ENCODE measurements at regions not wholly inside any gene's neighbourhood (a gene's known extent, or its start where the extent isn't known, plus 50 kb on each side); places are given as distances from the start of the nearest gene placed in this dataset.

GRCh38 chr2:145777914-145778313 is 1258.0 kb upstream of the ZEB2 start:
- WGBS, 2 donors = 94 to 97% methylated on average over 3 of the region's 3 CpGs
- intact Hi-C loops (cut with DNase I) = no loop called here
- Histone ChIP-seq H3K27me3 (ENCODE audit: control insufficient read depth in 1 of 2, insufficient read depth in 2 of 2, low read length in 1 of 2) (no peaks in the 10 kb centered on the region), H3K4me1 (ENCODE audit: control insufficient read depth in 1 of 2, insufficient read depth in 2 of 2, low read length in 2 of 2) (no peaks in the 10 kb centered on the region), H3K9me3 (ENCODE audit: control insufficient read depth, low read length) (no peaks in the 10 kb centered on the region), H3K4me3 (ENCODE audit: low read length in 2 of 2) (no peak overlapping the region), H3K27ac (ENCODE audit: low read depth in 1 of 2, low read length in 2 of 2) (no peak overlapping the region), H3K36me3 (ENCODE audit: control insufficient read depth in 1 of 2, insufficient read depth in 2 of 2, low read length in 1 of 2) (no peaks in the 10 kb centered on the region)
- DNase-seq (no peak), ATAC-seq (ENCODE audit: low FRiP score) (no peak)

- WGBS, 2 donors = 97 to 98% methylated on average over 2 of the region's 2 CpGs
- Histone ChIP-seq H3K4me3 (ENCODE audit: low read length in 2 of 2) (no peak overlapping the region), H3K36me3 (ENCODE audit: control insufficient read depth in 1 of 2, insufficient read depth in 2 of 2, low read length in 1 of 2) (no peaks in the 10 kb centered on the region), H3K27me3 (ENCODE audit: control insufficient read depth in 1 of 2, insufficient read depth in 2 of 2, low read length in 1 of 2) (no peaks in the 10 kb centered on the region), H3K27ac (ENCODE audit: low read depth in 1 of 2, low read length in 2 of 2) (no peak overlapping the region), H3K9me3 (ENCODE audit: control insufficient read depth, low read length) (no peaks in the 10 kb centered on the region), H3K4me1 (ENCODE audit: control insufficient read depth in 1 of 2, insufficient read depth in 2 of 2, low read length in 2 of 2) (no peaks in the 10 kb centered on the region)
- ATAC-seq (ENCODE audit: low FRiP score) = no peak
- DNase-seq = no peak
- intact Hi-C loops (cut with DNase I) = no loop called here
Measured at GRCh38 chr2:145777297-145777696, 1257.4 kb upstream of the ZEB2 start.

- WGBS, 2 donors = 42 to 46% methylated on average over 2 of the region's 2 CpGs
- intact Hi-C loops (cut with DNase I) = no loop called here
Measured at GRCh38 chr2:145775591-145775990, 1255.7 kb upstream of the ZEB2 start.

DNA sequence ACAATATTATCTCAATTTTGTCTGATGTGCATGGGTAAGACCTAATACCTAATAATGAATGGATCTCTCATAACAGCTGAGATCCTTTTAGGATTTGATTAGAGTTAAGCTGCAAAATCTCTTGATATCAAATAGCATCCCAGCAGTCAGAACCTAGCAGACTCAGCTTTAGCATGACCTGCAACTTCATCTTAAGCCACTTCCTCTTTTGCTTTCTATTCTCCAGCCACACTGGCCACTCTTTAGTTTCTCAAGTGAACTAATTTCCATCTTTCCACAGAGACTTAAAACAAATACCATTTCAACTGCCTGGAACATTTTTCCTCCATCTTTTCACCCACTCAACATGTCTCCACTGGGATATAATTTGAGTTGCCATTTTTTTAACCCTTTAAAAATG is 1251.6 kb upstream of the ZEB2 start:
- intact Hi-C loops (cut with DNase I) = no loop called here
- Histone ChIP-seq H3K4me3 (ENCODE audit: low read length in 2 of 2) (no peak overlapping the region), H3K27ac (ENCODE audit: low read depth in 1 of 2, low read length in 2 of 2) (no peak overlapping the region), H3K27me3 (ENCODE audit: control insufficient read depth in 1 of 2, insufficient read depth in 2 of 2, low read length in 1 of 2) (no peaks in the 10 kb centered on the region), H3K9me3 (ENCODE audit: control insufficient read depth, low read length) (no peaks in the 10 kb centered on the region), H3K4me1 (ENCODE audit: control insufficient read depth in 1 of 2, insufficient read depth in 2 of 2, low read length in 2 of 2) (no peaks in the 10 kb centered on the region), H3K36me3 (ENCODE audit: control insufficient read depth in 1 of 2, insufficient read depth in 2 of 2, low read length in 1 of 2) (no peaks in the 10 kb centered on the region)
- DNase-seq = no peak
- no peak for ATAC-seq (ENCODE audit: low FRiP score)

More at GRCh38 chr2:145775591-145775990, 1255.7 kb upstream of the ZEB2 start:
- no peaks in the 10 kb centered on the region for H3K27me3 ChIP-seq (ENCODE audit: control insufficient read depth in 1 of 2, insufficient read depth in 2 of 2, low read length in 1 of 2)
- no peaks in the 10 kb centered on the region for H3K36me3 ChIP-seq (ENCODE audit: control insufficient read depth in 1 of 2, insufficient read depth in 2 of 2, low read length in 1 of 2)
- ATAC-seq (ENCODE audit: low FRiP score) = no peak
- no peaks in the 10 kb centered on the region for H3K4me1 ChIP-seq (ENCODE audit: control insufficient read depth in 1 of 2, insufficient read depth in 2 of 2, low read length in 2 of 2)
- no peak overlapping the region for H3K27ac ChIP-seq (ENCODE audit: low read depth in 1 of 2, low read length in 2 of 2)
- H3K9me3 ChIP-seq (ENCODE audit: control insufficient read depth, low read length) = no peaks in the 10 kb centered on the region
- H3K4me3 ChIP-seq (ENCODE audit: low read length in 2 of 2) = no peak overlapping the region
- no peak for DNase-seq

DNA sequence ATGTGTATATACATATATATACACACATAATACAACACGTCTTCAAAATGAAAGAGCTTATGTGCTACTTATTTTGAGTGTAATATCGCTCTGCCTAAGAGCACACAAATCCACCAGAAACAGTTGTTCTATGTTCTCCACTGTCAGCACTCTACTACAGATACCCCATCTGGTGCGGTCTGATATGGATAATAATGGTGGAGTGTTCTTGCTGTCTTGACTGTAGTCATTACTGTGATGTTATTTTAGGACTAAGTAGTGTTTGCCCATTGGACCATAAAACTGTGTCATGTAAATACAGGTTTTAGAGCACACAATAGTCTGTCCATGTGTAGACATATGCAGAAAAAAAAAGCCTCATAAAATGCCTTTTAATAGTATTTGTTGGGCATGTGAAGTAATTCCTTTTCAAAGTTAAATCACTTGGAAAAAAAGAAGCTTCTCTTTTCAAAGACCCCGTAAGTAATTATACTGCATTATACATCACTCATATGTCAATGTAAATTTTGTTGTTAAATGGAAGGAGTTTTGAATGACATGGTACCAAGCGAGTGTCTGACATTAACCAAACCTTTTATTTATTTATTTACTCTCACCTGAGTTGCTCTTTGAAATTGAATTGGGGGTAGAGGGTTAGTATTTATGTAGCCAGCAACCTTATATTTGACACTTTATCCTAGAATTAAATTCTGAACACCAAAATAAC is 1249.2 kb upstream of the ZEB2 start:
- H3K4me3 ChIP-seq (ENCODE audit: low read length in 2 of 2) = no peak overlapping the region
- intact Hi-C loops (cut with DNase I) = no loop called here
- 79 to 83% methylated on average over 5 of the region's 5 CpGs for WGBS, 2 donors
- no peaks in the 10 kb centered on the region for H3K36me3 ChIP-seq (ENCODE audit: control insufficient read depth in 1 of 2, insufficient read depth in 2 of 2, low read length in 1 of 2)
- H3K9me3 ChIP-seq (ENCODE audit: control insufficient read depth, low read length) = no peaks in the 10 kb centered on the region
- no peak overlapping the region for H3K27ac ChIP-seq (ENCODE audit: low read depth in 1 of 2, low read length in 2 of 2)
- no peaks in the 10 kb centered on the region for H3K4me1 ChIP-seq (ENCODE audit: control insufficient read depth in 1 of 2, insufficient read depth in 2 of 2, low read length in 2 of 2)
- no peaks in the 10 kb centered on the region for H3K27me3 ChIP-seq (ENCODE audit: control insufficient read depth in 1 of 2, insufficient read depth in 2 of 2, low read length in 1 of 2)
- no peak for DNase-seq
- no peak for ATAC-seq (ENCODE audit: low FRiP score)

DNA sequence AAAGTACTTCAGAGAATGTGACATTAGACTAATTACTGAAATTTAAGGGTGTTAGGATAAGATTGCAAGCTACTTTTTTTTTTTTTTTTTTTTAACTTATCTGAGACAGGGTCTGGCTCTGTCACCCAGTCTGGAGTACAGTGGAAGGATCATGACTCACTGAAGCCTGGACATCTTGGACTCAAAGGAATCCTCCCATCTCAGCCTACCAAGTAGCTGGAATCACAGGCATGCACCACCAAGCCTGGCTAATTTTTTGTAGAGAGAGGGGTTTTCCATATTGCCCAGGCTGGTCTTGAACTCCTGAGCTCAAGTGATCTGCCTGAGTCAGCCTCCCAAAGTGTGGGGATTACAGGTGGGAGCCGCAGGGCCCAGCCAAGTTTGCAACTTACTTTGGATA is 1246.0 kb upstream of the ZEB2 start:
- intact Hi-C loops (cut with DNase I) = no loop called here
- ATAC-seq (ENCODE audit: low FRiP score) (no peak), DNase-seq (no peak)
- no peaks in the 10 kb centered on the region for H3K9me3 ChIP-seq (ENCODE audit: control insufficient read depth, low read length)
- H3K36me3 ChIP-seq (ENCODE audit: control insufficient read depth in 1 of 2, insufficient read depth in 2 of 2, low read length in 1 of 2) = no peaks in the 10 kb centered on the region
- 82 to 98% methylated on average over 1 of the region's 1 CpG for WGBS, 2 donors
- H3K27me3 ChIP-seq (ENCODE audit: control insufficient read depth in 1 of 2, insufficient read depth in 2 of 2, low read length in 1 of 2) = no peaks in the 10 kb centered on the region
- H3K27ac ChIP-seq (ENCODE audit: low read depth in 1 of 2, low read length in 2 of 2) = no peak overlapping the region
- H3K4me1 ChIP-seq (ENCODE audit: control insufficient read depth in 1 of 2, insufficient read depth in 2 of 2, low read length in 2 of 2) = no peaks in the 10 kb centered on the region
- no peak overlapping the region for H3K4me3 ChIP-seq (ENCODE audit: low read length in 2 of 2)

- H3K9me3 ChIP-seq (ENCODE audit: control insufficient read depth, low read length) = no peaks in the 10 kb centered on the region
- intact Hi-C loops (cut with DNase I) = no loop called here
- H3K4me3 ChIP-seq (ENCODE audit: low read length in 2 of 2) = no peak overlapping the region
- DNase-seq (no peak), ATAC-seq (ENCODE audit: low FRiP score) (no peak)
- no peak overlapping the region for H3K27ac ChIP-seq (ENCODE audit: low read depth in 1 of 2, low read length in 2 of 2)
- peaks cover 0 to 3% of the 10 kb centered on the region in 2 donors for H3K4me1 ChIP-seq (ENCODE audit: control insufficient read depth in 1 of 2, insufficient read depth in 2 of 2, low read length in 2 of 2)
- H3K36me3 ChIP-seq (ENCODE audit: control insufficient read depth in 1 of 2, insufficient read depth in 2 of 2, low read length in 1 of 2) = no peaks in the 10 kb centered on the region
- 72 to 73% methylated on average over 6 of the region's 6 CpGs for WGBS, 2 donors
- no peaks in the 10 kb centered on the region for H3K27me3 ChIP-seq (ENCODE audit: control insufficient read depth in 1 of 2, insufficient read depth in 2 of 2, low read length in 1 of 2)
Measured at GRCh38 chr2:145764631-145765030, 1244.7 kb upstream of the ZEB2 start.

DNA sequence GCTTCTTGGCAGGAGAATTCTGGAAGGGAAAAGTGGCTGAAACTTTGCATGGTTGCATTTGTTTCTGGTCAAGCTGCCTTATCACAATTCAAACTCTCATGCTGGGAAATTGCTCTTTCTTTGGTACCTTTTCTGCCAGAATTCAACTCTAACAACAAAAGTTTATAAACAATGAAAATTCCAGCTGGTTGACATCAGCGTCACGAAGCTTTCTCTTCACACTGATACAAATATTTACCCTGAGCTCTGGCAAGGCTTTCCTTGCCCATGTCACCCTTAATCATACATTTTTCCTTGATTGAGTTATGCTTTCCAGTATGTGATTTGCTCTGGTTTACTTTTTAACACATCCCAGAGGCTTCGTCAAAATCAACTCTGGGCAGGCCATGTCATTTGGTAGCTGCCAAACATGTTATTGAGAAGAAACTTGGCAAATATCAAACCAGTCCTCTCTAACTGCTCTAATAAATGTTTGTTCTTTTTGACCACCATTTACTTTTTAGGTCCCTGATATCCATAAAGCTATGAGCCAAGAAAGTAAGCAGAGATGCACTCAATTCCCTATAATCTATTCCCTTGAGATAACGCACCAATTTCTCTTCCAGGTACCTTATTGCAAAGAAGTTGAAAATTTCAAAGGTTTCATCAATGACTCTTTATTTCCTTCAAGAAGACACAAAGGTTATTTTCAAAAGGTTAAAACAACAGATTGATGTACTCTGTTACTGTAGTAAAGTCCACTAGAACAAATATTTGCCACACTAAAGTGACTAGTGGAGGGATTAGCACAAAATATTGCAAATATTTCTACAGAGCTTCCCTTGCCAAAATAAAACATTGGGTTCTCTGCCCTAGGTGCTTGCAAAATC is 1241.1 kb upstream of the ZEB2 start:
- Histone ChIP-seq H3K27ac (ENCODE audit: low read depth in 1 of 2, low read length in 2 of 2) (no peak overlapping the region), H3K9me3 (ENCODE audit: control insufficient read depth, low read length) (no peaks in the 10 kb centered on the region), H3K4me1 (ENCODE audit: control insufficient read depth in 1 of 2, insufficient read depth in 2 of 2, low read length in 2 of 2) (peaks cover 0 to 3% of the 10 kb centered on the region in 2 donors), H3K4me3 (ENCODE audit: low read length in 2 of 2) (no peak overlapping the region), H3K27me3 (ENCODE audit: control insufficient read depth in 1 of 2, insufficient read depth in 2 of 2, low read length in 1 of 2) (no peaks in the 10 kb centered on the region), H3K36me3 (ENCODE audit: control insufficient read depth in 1 of 2, insufficient read depth in 2 of 2, low read length in 1 of 2) (no peaks in the 10 kb centered on the region)
- no peak for ATAC-seq (ENCODE audit: low FRiP score)
- WGBS, 2 donors = 26 to 29% methylated on average over 4 of the region's 4 CpGs
- intact Hi-C loops (cut with DNase I) = no loop called here
- DNase-seq = no peak
